WTC11 (cell line): ENCODE measurements at regions not wholly inside any gene's neighbourhood (a gene's known extent, or its start where the extent isn't known, plus 50 kb on each side); places are given as distances from the start of the nearest gene placed in this dataset.

Source experiments
- ATAC-seq: fragments of 200-7000 bp; cut with Tn5 transposase; 2 replicates; pipeline ENCODE4 v1.10.0; 2021; ENCODE audit warnings: mild to moderate bottlenecking, moderate library complexity
- CTCF ChIA-PET: fragments of 300-600 bp; sonication (Branson Sonifier 250); formaldehyde crosslinking; loops from one replicate; lab custom pipeline; 2021; ENCODE audit warnings: antibody characterized with exemption; lab: Charles Lee
- POLR2A ChIA-PET: fragments of 350-600 bp; sonication (Branson Sonifier 250); formaldehyde crosslinking; loops from one replicate; lab custom pipeline; 2021; ENCODE audit warnings: antibody characterized with exemption; lab: Charles Lee
- DNase-seq: peaks from one replicate; pipeline ENCODE4 v3.0.0; 2021; ENCODE audit warnings: low spot score
- H3K27ac Mint-ChIP-seq: 2 replicates; pipeline ENCODE4 v1.8.0; 2021; ENCODE audit warnings: mixed read lengths
- H3K27me3 Mint-ChIP-seq: 2 replicates; pipeline ENCODE4 v1.8.0; 2021; ENCODE audit warnings: low read depth, mild to moderate bottlenecking, moderate library complexity, mixed read lengths
- H3K36me3 Mint-ChIP-seq: 2 replicates; pipeline ENCODE4 v1.8.0; 2021; ENCODE audit warnings: mixed read lengths
- H3K4me1 Mint-ChIP-seq: 2 replicates; pipeline ENCODE4 v1.8.0; 2022; ENCODE audit warnings: mixed read lengths
- H3K4me3 Mint-ChIP-seq: 2 replicates; pipeline ENCODE4 v1.8.0; 2021; ENCODE audit warnings: mild to moderate bottlenecking, moderate library complexity, mixed read lengths
- H3K9me3 Mint-ChIP-seq: 2 replicates; pipeline ENCODE4 v1.8.0; 2021; ENCODE audit warnings: mixed read lengths
- JAZF1 ChIP-seq: fragments of 250-450 bp; sonication (Bioruptor Pico); IDR thresholded peaks from 2 replicates; pipeline ENCODE4 v1.9.0; 2021; ENCODE audit warnings: moderate library complexity, mild to moderate bottlenecking, inconsistent platforms
- KAT7 ChIP-seq: sonication (generic); formaldehyde crosslinking; IDR thresholded peaks from 2 replicates; pipeline ENCODE4 v1.8.1; 2023; ENCODE audit warnings: missing genetic modification reagents, mild to moderate bottlenecking, borderline replicate concordance
- MYBL2 ChIP-seq: sonication (generic); formaldehyde crosslinking; IDR thresholded peaks from 2 replicates; pipeline ENCODE4 v1.8.1; 2023; ENCODE audit warnings: mild to moderate bottlenecking, moderate library complexity, missing genetic modification reagents
- NFYB ChIP-seq: sonication (generic); formaldehyde crosslinking; conservative IDR thresholded peaks from 2 replicates; pipeline ENCODE4 v1.8.0; 2022; ENCODE audit warnings: low read depth, missing genetic modification reagents
- NR2C2 ChIP-seq: sonication (generic); formaldehyde crosslinking; IDR thresholded peaks from 2 replicates; pipeline ENCODE4 v1.8.0; 2022; ENCODE audit warnings: mild to moderate bottlenecking, missing genetic modification reagents
- NR3C1 ChIP-seq: sonication (generic); formaldehyde crosslinking; conservative IDR thresholded peaks from 2 replicates; pipeline ENCODE4 v1.8.1; 2023; ENCODE audit warnings: low read depth, mild to moderate bottlenecking, missing genetic modification reagents
- SMAD3 ChIP-seq: sonication (generic); formaldehyde crosslinking; IDR thresholded peaks from 2 replicates; pipeline ENCODE4 v1.8.0; 2022; ENCODE audit warnings: missing genetic modification reagents, mild to moderate bottlenecking, borderline replicate concordance
- SOX15 ChIP-seq: fragments of 250-450 bp; sonication (Bioruptor Pico); IDR thresholded peaks from 2 replicates; pipeline ENCODE4 v1.9.0; 2021; ENCODE audit warnings: mild to moderate bottlenecking
- TEAD4 ChIP-seq: sonication (generic); formaldehyde crosslinking; IDR thresholded peaks from 2 replicates; pipeline ENCODE4 v1.8.0; 2022; ENCODE audit warnings: mild to moderate bottlenecking, missing genetic modification reagents
- TP53 ChIP-seq: sonication (generic); formaldehyde crosslinking; IDR thresholded peaks from 2 replicates; pipeline ENCODE4 v1.8.1; 2023; ENCODE audit warnings: mild to moderate bottlenecking, missing genetic modification reagents
- ZNF423 ChIP-seq: fragments of 250-450 bp; sonication (Bioruptor Pico); IDR thresholded peaks from 2 replicates; pipeline ENCODE4 v2.1.2; 2022; ENCODE audit warnings: mild to moderate bottlenecking, moderate library complexity
- TF ChIP-seq, protein P1 (sequence below): fragments of 250-450 bp; sonication (Bioruptor Pico); IDR thresholded peaks from 2 replicates; pipeline ENCODE4 v2.1.2; 2022; ENCODE audit warnings: mild to moderate bottlenecking, moderate library complexity
- TF ChIP-seq, protein P2 (sequence below): sonication (generic); formaldehyde crosslinking; conservative IDR thresholded peaks from 2 replicates; pipeline ENCODE4 v1.8.1; 2022; ENCODE audit warnings: mild to moderate bottlenecking, missing genetic modification reagents
- TF ChIP-seq, protein P3 (sequence below): sonication (generic); formaldehyde crosslinking; IDR thresholded peaks from 2 replicates; pipeline ENCODE4 v1.8.1; 2023; ENCODE audit warnings: mild to moderate bottlenecking, missing genetic modification reagents, borderline replicate concordance
- TF ChIP-seq, protein P4 (sequence below): sonication (generic); formaldehyde crosslinking; conservative IDR thresholded peaks from 2 replicates; pipeline ENCODE4 v1.8.1; 2023; ENCODE audit warnings: mild to moderate bottlenecking, low read depth, missing genetic modification reagents, moderate library complexity
- TF ChIP-seq, protein P5 (sequence below): sonication (generic); formaldehyde crosslinking; IDR thresholded peaks from 2 replicates; pipeline ENCODE4 v1.8.0; 2022; ENCODE audit warnings: missing genetic modification reagents
- TF ChIP-seq, protein P6 (sequence below): fragments of 250-450 bp; sonication (Bioruptor Pico); IDR thresholded peaks from 2 replicates; pipeline ENCODE4 v1.9.0; 2021; ENCODE audit warnings: mild to moderate bottlenecking
- TF ChIP-seq, protein P7 (sequence below): sonication (generic); formaldehyde crosslinking; IDR thresholded peaks from 2 replicates; pipeline ENCODE4 v1.8.0; 2023; ENCODE audit warnings: mild to moderate bottlenecking, missing genetic modification reagents

DNA sequence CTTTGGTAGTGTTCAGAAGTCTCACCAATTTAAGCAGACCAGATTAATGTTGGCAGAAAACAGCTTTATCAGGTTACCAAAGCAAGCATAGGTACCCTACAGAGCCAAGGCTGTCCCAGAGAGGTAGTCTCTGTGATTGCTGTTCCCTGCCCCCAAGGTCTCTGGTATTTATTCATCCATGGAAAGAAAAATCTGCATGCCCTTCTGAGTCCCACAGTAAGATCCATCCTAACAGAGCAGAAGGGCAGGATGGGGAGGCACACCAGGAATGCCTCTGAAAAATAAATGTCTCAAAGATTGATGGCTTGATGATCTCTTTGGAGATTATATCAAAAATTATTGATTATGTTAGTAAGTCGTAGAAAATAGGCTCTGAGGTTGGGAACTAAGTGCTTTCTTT, 122.8 kb downstream of the FAT3 start:
- Mint-ChIP-seq H3K36me3 (peaks cover under 1% of the 10 kb centered on the region; the same call in 1 of the 2 replicates), H3K27ac (peak overlapping the region; percentile 47; the same call in 1 of the 2 replicates), H3K27me3 (no peaks in the 10 kb centered on the region), H3K4me3 (no peak overlapping the region), H3K9me3 (no peaks in the 10 kb centered on the region), H3K4me1 (peaks cover 63% of the 10 kb centered on the region)
- DNase-seq (no peak), ATAC-seq (peak; percentile 75)
- TF ChIP-seq NFYB (CRISPR knock-in tag) (no peak), TEAD4 (no peak), SMAD3 (CRISPR knock-in tag) (no peak), ZNF423 (CRISPR knock-in tag) (no peak), KAT7 (CRISPR knock-in tag) (no peak), MYBL2 (CRISPR knock-in tag) (no peak), NR2C2 (CRISPR knock-in tag) (no peak), JAZF1 (CRISPR knock-in tag) (no peak), TP53 (CRISPR knock-in tag) (no peak), SOX15 (no peak), NR3C1 (CRISPR knock-in tag) (no peak)
- TF ChIP-seq, protein P1, sequence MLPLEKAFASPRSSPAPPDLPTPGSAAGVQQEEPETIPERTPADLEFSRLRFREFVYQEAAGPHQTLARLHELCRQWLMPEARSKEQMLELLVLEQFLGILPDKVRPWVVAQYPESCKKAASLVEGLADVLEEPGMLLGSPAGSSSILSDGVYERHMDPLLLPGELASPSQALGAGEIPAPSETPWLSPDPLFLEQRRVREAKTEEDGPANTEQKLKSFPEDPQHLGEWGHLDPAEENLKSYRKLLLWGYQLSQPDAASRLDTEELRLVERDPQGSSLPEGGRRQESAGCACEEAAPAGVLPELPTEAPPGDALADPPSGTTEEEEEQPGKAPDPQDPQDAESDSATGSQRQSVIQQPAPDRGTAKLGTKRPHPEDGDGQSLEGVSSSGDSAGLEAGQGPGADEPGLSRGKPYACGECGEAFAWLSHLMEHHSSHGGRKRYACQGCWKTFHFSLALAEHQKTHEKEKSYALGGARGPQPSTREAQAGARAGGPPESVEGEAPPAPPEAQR (CRISPR knock-in tag): no peak
- TF ChIP-seq, protein P2, sequence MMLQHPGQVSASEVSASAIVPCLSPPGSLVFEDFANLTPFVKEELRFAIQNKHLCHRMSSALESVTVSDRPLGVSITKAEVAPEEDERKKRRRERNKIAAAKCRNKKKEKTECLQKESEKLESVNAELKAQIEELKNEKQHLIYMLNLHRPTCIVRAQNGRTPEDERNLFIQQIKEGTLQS (CRISPR knock-in tag): no peak
- TF ChIP-seq, protein P3, sequence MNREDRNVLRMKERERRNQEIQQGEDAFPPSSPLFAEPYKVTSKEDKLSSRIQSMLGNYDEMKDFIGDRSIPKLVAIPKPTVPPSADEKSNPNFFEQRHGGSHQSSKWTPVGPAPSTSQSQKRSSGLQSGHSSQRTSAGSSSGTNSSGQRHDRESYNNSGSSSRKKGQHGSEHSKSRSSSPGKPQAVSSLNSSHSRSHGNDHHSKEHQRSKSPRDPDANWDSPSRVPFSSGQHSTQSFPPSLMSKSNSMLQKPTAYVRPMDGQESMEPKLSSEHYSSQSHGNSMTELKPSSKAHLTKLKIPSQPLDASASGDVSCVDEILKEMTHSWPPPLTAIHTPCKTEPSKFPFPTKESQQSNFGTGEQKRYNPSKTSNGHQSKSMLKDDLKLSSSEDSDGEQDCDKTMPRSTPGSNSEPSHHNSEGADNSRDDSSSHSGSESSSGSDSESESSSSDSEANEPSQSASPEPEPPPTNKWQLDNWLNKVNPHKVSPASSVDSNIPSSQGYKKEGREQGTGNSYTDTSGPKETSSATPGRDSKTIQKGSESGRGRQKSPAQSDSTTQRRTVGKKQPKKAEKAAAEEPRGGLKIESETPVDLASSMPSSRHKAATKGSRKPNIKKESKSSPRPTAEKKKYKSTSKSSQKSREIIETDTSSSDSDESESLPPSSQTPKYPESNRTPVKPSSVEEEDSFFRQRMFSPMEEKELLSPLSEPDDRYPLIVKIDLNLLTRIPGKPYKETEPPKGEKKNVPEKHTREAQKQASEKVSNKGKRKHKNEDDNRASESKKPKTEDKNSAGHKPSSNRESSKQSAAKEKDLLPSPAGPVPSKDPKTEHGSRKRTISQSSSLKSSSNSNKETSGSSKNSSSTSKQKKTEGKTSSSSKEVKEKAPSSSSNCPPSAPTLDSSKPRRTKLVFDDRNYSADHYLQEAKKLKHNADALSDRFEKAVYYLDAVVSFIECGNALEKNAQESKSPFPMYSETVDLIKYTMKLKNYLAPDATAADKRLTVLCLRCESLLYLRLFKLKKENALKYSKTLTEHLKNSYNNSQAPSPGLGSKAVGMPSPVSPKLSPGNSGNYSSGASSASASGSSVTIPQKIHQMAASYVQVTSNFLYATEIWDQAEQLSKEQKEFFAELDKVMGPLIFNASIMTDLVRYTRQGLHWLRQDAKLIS (CRISPR knock-in tag): no peak
- TF ChIP-seq, protein P4, sequence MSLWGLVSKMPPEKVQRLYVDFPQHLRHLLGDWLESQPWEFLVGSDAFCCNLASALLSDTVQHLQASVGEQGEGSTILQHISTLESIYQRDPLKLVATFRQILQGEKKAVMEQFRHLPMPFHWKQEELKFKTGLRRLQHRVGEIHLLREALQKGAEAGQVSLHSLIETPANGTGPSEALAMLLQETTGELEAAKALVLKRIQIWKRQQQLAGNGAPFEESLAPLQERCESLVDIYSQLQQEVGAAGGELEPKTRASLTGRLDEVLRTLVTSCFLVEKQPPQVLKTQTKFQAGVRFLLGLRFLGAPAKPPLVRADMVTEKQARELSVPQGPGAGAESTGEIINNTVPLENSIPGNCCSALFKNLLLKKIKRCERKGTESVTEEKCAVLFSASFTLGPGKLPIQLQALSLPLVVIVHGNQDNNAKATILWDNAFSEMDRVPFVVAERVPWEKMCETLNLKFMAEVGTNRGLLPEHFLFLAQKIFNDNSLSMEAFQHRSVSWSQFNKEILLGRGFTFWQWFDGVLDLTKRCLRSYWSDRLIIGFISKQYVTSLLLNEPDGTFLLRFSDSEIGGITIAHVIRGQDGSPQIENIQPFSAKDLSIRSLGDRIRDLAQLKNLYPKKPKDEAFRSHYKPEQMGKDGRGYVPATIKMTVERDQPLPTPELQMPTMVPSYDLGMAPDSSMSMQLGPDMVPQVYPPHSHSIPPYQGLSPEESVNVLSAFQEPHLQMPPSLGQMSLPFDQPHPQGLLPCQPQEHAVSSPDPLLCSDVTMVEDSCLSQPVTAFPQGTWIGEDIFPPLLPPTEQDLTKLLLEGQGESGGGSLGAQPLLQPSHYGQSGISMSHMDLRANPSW (CRISPR knock-in tag): no peak
- TF ChIP-seq, protein P5, sequence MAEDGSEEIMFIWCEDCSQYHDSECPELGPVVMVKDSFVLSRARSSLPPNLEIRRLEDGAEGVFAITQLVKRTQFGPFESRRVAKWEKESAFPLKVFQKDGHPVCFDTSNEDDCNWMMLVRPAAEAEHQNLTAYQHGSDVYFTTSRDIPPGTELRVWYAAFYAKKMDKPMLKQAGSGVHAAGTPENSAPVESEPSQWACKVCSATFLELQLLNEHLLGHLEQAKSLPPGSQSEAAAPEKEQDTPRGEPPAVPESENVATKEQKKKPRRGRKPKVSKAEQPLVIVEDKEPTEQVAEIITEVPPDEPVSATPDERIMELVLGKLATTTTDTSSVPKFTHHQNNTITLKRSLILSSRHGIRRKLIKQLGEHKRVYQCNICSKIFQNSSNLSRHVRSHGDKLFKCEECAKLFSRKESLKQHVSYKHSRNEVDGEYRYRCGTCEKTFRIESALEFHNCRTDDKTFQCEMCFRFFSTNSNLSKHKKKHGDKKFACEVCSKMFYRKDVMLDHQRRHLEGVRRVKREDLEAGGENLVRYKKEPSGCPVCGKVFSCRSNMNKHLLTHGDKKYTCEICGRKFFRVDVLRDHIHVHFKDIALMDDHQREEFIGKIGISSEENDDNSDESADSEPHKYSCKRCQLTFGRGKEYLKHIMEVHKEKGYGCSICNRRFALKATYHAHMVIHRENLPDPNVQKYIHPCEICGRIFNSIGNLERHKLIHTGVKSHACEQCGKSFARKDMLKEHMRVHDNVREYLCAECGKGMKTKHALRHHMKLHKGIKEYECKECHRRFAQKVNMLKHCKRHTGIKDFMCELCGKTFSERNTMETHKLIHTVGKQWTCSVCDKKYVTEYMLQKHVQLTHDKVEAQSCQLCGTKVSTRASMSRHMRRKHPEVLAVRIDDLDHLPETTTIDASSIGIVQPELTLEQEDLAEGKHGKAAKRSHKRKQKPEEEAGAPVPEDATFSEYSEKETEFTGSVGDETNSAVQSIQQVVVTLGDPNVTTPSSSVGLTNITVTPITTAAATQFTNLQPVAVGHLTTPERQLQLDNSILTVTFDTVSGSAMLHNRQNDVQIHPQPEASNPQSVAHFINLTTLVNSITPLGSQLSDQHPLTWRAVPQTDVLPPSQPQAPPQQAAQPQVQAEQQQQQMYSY: no peak
- TF ChIP-seq, protein P6, sequence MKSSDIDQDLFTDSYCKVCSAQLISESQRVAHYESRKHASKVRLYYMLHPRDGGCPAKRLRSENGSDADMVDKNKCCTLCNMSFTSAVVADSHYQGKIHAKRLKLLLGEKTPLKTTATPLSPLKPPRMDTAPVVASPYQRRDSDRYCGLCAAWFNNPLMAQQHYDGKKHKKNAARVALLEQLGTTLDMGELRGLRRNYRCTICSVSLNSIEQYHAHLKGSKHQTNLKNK (CRISPR knock-in tag): no peak
- TF ChIP-seq, protein P7, sequence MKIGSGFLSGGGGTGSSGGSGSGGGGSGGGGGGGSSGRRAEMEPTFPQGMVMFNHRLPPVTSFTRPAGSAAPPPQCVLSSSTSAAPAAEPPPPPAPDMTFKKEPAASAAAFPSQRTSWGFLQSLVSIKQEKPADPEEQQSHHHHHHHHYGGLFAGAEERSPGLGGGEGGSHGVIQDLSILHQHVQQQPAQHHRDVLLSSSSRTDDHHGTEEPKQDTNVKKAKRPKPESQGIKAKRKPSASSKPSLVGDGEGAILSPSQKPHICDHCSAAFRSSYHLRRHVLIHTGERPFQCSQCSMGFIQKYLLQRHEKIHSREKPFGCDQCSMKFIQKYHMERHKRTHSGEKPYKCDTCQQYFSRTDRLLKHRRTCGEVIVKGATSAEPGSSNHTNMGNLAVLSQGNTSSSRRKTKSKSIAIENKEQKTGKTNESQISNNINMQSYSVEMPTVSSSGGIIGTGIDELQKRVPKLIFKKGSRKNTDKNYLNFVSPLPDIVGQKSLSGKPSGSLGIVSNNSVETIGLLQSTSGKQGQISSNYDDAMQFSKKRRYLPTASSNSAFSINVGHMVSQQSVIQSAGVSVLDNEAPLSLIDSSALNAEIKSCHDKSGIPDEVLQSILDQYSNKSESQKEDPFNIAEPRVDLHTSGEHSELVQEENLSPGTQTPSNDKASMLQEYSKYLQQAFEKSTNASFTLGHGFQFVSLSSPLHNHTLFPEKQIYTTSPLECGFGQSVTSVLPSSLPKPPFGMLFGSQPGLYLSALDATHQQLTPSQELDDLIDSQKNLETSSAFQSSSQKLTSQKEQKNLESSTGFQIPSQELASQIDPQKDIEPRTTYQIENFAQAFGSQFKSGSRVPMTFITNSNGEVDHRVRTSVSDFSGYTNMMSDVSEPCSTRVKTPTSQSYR (CRISPR knock-in tag): no peak
- ChIA-PET POLR2A (no interaction called here), CTCF (interaction anchor here (1.1 to 1.2 kb wide), 2 partner anchors 18 to 461 kb away, joined by 3 read pairs; no protein-coding TSS in a partner anchor)
